Chondrocyte (in vitro differentiated cells): ENCODE measurements at regions not wholly inside any gene's neighbourhood (a gene's known extent, or its start where the extent isn't known, plus 50 kb on each side); places are given as distances from the start of the nearest gene placed in this dataset.
A peak's percentile ranks its signal among the peaks of the same experiment; 100 is the strongest.

Experiments used
- DNase-seq: peaks from one replicate; pipeline ENCODE4 v3.0.0; 2021; ENCODE audit warnings: mixed read lengths, low spot score
- H3K27ac Mint-ChIP-seq: one replicate; pipeline ENCODE4 v1.8.0; 2021; ENCODE audit warnings: mild to moderate bottlenecking, moderate library complexity, mixed read lengths; ENCODE audit not compliant: unreplicated experiment
- H3K27me3 Mint-ChIP-seq: 2 replicates; pipeline ENCODE4 v1.8.0; 2021; ENCODE audit warnings: low read depth, mixed read lengths
- H3K36me3 Mint-ChIP-seq: 2 replicates; pipeline ENCODE4 v1.8.0; 2021; ENCODE audit warnings: low read depth, mixed read lengths
- H3K4me1 Mint-ChIP-seq: 2 replicates; pipeline ENCODE4 v1.8.0; 2021; ENCODE audit warnings: low read depth, mild to moderate bottlenecking, mixed read lengths
- H3K4me3 Mint-ChIP-seq: one replicate; pipeline ENCODE4 v1.8.0; 2021; ENCODE audit warnings: mild to moderate bottlenecking, moderate library complexity, mixed read lengths; ENCODE audit not compliant: unreplicated experiment
- H3K9me3 Mint-ChIP-seq: 2 replicates; pipeline ENCODE4 v1.8.0; 2021; ENCODE audit warnings: low read depth, mixed read lengths
- TF ChIP-seq, protein P1 (sequence below): fragments of 200-600 bp; sonication (generic); IDR thresholded peaks from 2 replicates; pipeline ENCODE4 v1.5.0; 2021; ENCODE audit warnings: antibody characterized with exemption, mild to moderate bottlenecking, moderate library complexity

GRCh38 chr1:118337346-118337745, 152.3 kb upstream of the SPAG17 start:
- H3K9me3 Mint-ChIP-seq = no peaks in the 10 kb centered on the region
- peaks cover 80% of the 10 kb centered on the region for H3K4me1 Mint-ChIP-seq
- H3K27me3 Mint-ChIP-seq = no peaks in the 10 kb centered on the region

DNA sequence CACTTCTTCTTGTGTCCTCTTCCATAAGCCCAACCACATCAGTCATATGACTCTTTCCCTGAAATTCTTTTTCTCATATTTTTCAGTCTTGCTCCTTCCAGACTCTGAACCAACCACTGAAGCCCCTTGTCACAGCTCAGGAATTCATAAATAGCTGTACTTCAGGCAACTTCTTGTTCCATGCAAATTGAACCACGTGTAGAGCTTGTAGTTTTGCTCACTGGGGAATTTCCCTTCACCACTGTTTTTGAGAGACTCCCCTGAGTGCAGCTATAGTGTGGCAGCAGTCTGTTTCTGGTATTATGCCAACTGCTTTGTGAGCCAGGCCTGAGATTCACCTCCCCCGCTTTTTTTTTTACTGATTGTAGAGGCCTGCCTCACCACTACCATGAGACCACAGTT, 150.3 kb upstream of the SPAG17 start:
- no peak for DNase-seq
- peaks cover 64% of the 10 kb centered on the region for H3K4me1 Mint-ChIP-seq
- H3K36me3 Mint-ChIP-seq = no peaks in the 10 kb centered on the region

More at GRCh38 chr1:118337346-118337745, 152.3 kb upstream of the SPAG17 start:
- no peak overlapping the region for H3K4me3 Mint-ChIP-seq
- TF ChIP-seq, protein P1, sequence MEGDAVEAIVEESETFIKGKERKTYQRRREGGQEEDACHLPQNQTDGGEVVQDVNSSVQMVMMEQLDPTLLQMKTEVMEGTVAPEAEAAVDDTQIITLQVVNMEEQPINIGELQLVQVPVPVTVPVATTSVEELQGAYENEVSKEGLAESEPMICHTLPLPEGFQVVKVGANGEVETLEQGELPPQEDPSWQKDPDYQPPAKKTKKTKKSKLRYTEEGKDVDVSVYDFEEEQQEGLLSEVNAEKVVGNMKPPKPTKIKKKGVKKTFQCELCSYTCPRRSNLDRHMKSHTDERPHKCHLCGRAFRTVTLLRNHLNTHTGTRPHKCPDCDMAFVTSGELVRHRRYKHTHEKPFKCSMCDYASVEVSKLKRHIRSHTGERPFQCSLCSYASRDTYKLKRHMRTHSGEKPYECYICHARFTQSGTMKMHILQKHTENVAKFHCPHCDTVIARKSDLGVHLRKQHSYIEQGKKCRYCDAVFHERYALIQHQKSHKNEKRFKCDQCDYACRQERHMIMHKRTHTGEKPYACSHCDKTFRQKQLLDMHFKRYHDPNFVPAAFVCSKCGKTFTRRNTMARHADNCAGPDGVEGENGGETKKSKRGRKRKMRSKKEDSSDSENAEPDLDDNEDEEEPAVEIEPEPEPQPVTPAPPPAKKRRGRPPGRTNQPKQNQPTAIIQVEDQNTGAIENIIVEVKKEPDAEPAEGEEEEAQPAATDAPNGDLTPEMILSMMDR = no peak
- no peak for DNase-seq
- no peak overlapping the region for H3K27ac Mint-ChIP-seq
- H3K36me3 Mint-ChIP-seq = no peaks in the 10 kb centered on the region

GRCh38 chr1:118334506-118334905, 149.5 kb upstream of the SPAG17 start:
- Mint-ChIP-seq H3K4me3 (no peak overlapping the region), H3K4me1 (peaks cover 56% of the 10 kb centered on the region), H3K36me3 (no peaks in the 10 kb centered on the region), H3K27ac (peak overlapping the region; percentile 73), H3K9me3 (no peaks in the 10 kb centered on the region), H3K27me3 (no peaks in the 10 kb centered on the region)
- TF ChIP-seq, protein P1 = no peak
- no peak for DNase-seq

More for the DNA sequence above, 150.3 kb upstream of the SPAG17 start:
- H3K27me3 Mint-ChIP-seq = no peaks in the 10 kb centered on the region
- peak overlapping the region; percentile 73 for H3K27ac Mint-ChIP-seq
- H3K4me3 Mint-ChIP-seq = no peak overlapping the region
- TF ChIP-seq, protein P1 = no peak
- H3K9me3 Mint-ChIP-seq = no peaks in the 10 kb centered on the region

DNA sequence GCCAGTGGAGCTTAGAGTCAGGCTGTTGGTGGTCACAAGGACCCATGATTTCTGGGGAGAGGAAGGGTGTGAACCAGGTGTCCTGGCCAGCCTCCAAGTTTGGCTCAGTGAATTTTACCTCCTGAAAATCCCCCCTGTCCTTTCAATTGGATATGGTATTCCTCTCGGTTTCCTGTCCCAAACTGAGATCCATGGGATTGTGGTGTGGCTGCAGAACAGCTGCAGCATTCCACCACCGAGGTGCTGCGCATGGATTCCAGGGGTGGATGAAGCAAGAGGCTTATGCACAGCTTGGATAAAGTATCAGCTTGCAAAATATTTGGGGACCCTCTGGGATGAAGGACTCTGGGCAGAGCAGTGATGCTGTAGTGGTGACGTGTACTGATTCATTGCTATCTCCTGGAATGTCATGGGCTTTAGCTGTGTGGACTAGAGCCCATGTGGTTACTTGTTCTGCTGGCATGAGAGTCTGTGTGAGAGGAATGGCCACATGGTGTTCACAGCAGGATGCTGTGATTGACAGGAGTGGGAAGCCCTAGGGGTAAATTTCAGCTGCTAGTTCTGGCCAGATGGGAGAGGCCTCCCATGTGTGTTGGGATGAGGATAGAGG, 148.7 kb upstream of the SPAG17 start:
- Mint-ChIP-seq H3K36me3 (no peaks in the 10 kb centered on the region), H3K4me1 (peaks cover 48% of the 10 kb centered on the region), H3K27ac (peak overlapping the region; percentile 62), H3K27me3 (no peaks in the 10 kb centered on the region), H3K4me3 (no peak overlapping the region), H3K9me3 (no peaks in the 10 kb centered on the region)
- DNase-seq = no peak
- TF ChIP-seq, protein P1 = no peak

GRCh38 chr1:118326960-118327629, 142.1 kb upstream of the SPAG17 start:
- peaks cover 9% of the 10 kb centered on the region for H3K4me1 Mint-ChIP-seq
- H3K36me3 Mint-ChIP-seq = no peaks in the 10 kb centered on the region
- no peak overlapping the region for H3K27ac Mint-ChIP-seq
- peaks cover 4% of the 10 kb centered on the region for H3K9me3 Mint-ChIP-seq
- H3K4me3 Mint-ChIP-seq = no peak overlapping the region
- TF ChIP-seq, protein P1 = no peak
- DNase-seq = no peak
- no peaks in the 10 kb centered on the region for H3K27me3 Mint-ChIP-seq
